RPMI8226 (cell line): ENCODE measurements at regions not wholly inside any gene's neighbourhood (a gene's known extent, or its start where the extent isn't known, plus 50 kb on each side); places are given as distances from the start of the nearest gene placed in this dataset.

ENCODE experiments used
- DNase-seq: peaks from one replicate; pipeline ENCODE4 v3.0.0-alpha.2; 2015

DNA sequence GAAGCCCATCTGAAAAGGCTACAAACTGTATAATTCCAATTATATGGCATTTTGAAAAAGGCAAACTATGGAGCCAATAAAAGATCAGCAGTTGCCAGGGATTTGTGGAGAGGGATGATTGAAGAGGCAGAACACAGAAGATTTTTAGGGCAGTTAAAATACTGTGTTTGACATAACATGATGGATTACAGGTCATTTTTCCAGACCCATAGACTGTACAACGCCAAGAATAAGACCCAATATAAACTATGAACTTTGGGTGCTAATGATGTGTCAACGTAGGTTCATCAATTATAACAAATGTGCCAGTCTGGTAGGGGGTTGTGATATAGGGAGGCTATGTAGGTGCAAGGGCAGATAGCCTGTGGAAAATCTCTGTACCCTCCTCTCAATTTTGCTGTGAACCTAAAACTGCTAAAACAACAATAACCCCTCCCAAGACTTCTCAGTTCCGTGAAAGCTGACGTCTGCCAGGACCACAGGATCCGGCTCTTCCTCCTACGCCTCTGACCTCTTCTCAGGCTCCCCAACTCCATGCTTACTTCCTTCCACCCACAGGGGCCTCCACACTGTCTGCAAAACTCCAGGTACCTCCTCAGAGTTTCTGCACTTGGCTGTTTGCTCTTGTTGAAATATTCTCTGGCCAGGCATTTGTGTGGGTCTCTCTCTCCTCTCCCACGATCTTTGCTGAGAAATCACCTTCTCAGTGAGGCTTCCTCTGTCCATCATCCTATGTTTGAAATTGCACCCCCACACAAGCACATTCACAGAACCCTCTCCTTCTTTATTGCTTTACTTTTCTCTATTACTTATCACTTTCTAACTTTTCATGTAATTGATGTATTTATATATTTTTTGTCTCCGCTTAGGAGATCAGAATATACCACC is 131.4 kb downstream of the BBS10 start:
- no peak for DNase-seq

GRCh38 chr12:76208129-76208528 is 123.6 kb upstream of the NAP1L1 start:
- DNase-seq = no peak

DNA sequence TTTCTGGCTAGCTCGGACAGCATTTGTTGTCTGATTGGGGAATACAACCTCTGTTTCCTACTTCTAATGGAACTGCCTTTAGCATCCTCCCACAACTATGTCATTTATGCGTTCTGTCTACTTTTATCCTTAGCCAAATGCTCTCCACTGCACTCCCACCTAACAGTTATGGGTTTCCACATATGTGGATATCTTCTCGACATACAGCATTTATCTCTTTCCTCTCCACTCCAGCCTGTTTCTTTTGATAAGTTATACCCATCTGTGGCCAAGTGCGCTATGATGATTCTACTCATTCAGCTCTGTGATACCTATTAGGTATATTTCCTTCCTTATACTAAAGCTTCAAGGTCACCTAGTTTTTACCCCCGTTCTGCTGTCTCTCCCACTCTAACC is 122.2 kb upstream of the NAP1L1 start:
- no peak for DNase-seq

- no peak for DNase-seq
Measured at GRCh38 chr12:76206039-76206676, 121.7 kb upstream of the NAP1L1 start.

- no peak for DNase-seq
Measured at GRCh38 chr12:76202621-76203020, 118.1 kb upstream of the NAP1L1 start.

DNA sequence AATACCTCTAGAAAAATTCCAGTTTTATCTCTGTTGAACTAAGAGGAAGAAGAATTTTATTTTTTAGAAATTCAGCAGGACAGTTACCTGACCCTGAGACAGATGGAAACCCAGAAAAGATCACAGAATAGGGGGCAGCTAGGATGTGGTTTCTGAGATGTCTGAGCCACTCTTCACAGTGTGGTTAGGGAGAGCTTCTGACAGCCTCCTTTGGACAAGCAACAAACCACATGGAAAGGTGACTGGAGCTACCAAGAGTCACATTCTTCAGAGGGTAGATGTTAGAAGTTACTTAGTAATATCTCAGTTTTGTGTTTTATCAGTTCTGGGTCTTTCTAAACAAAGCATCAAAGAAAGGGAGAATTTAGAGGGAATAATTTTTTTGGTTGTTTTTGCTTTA is 117.3 kb upstream of the NAP1L1 start:
- no peak for DNase-seq

GRCh38 chr12:76201316-76201715 is 116.8 kb upstream of the NAP1L1 start:
- DNase-seq = no peak

- DNase-seq = peak; percentile 10
Measured at GRCh38 chr12:76199808-76200207, 115.3 kb upstream of the NAP1L1 start.

DNA sequence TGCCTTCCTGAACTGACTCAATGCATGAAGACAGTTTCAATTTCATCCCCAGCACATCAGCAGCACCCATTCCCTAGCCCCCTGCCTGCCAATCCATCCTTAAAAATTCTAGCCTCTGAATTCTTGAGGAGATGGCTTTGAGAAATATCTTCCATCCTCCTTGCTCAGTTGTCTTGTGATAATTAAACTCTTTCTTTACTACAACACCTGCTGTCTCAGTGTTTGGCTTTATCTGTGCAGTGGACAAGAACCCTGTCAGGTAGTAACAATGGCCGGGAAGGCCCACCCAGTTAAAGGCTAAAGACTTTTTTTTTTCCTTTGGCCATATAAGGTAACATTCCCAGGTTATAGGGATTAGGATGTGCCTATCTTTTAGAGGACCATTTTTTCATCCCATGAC is 114.4 kb upstream of the NAP1L1 start:
- no peak for DNase-seq

DNA sequence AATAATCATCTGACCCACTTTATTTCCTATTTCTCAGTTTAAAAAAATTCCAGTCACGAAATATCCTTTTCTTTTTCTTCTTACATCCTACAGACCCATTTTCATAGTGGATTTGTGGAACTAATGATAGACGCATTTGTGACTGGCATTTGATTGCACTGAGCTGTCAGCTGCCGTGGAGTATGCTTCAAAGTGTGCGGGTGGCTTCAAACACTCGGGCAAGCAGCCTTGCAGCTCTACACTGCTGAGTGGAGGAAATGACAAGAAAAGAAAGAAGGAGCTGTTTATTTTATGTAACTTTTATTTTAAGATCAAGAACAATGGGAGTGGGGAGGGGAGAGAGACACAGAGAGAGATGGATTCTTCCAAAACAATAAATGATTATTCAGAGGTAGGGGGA is 112.8 kb upstream of the NAP1L1 start:
- no peak for DNase-seq

- DNase-seq = no peak
Measured at GRCh38 chr12:76195920-76196319, 111.4 kb upstream of the NAP1L1 start.

GRCh38 chr12:76194724-76195123 is 110.2 kb upstream of the NAP1L1 start:
- no peak for DNase-seq

DNA sequence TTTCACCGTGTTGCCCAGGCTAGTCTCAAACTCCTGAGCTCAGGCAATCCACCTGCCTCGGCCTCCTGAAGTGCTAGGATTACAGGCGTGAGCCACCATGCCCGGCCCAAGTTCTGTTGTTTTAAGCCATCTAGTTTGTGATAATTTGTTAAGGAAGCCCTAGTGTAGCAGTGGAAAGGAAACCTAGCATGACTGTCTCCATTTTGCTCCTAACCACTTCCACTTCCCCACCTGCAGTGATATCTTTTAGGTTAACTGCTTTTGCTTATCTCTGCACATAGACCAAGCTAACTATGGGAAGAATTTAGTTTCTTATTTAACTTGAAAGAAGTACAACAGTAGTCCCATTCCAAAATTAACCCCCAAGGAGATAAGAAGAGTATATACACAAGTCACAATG is 109.5 kb upstream of the NAP1L1 start:
- DNase-seq = no peak

DNA sequence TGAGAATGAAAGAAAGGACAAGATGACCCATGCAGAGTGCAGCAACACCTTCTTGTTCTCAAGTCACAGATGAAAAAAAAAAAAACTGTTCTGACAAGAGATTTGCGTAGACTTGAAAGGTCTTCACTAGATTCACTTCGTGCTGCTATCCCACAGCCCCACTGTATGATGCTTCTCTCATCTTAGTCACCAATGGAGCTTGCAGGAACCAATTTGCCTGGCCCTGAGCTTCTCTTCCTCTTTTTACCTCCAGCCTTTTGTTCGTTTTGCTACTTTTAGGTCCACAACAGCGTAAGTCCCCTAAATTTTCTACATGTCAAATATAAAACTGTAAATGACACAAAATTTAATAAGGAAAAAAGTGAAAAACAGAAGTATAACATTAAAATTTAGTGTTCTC is 107.9 kb upstream of the NAP1L1 start:
- no peak for DNase-seq

DNA sequence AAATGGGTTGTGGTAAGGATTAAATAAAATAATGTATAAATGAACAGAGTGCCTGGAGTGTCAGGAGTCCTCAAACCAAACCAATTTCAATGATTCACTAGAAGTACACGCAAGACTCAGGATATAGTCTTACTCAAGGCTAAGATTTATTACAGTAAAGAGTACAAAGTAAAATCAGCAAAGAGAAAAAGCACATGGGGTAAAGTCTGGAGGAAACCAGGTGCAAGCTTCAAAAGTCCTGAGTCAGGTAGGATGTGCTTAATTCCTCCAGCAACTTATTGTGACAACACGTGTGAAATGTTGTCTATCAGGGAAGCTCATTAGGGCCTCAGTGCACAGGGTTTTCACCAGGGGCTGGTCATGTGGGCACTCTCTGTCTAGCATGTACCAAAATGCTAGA is 105.8 kb upstream of the NAP1L1 start:
- peak; percentile 68 for DNase-seq

DNA sequence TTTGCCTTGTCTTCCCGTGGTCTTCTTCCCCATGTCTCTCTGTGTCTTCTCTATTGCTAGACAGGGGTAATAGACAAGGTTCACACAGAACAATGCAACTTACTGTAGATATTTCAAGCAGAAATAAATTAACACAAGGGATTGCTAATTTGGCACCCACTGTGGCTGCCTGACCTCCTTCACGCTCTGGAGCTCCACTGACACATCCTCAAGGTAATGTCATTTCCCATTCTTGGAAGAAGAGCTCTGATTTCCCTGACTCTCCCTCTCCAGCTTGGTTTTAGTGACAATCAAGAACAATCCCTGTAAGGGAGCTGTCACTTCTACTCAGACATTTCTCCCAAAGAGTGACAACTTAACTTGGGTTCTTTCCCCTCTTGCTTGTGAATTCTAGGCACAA is 105.4 kb upstream of the NAP1L1 start:
- no peak for DNase-seq

DNA sequence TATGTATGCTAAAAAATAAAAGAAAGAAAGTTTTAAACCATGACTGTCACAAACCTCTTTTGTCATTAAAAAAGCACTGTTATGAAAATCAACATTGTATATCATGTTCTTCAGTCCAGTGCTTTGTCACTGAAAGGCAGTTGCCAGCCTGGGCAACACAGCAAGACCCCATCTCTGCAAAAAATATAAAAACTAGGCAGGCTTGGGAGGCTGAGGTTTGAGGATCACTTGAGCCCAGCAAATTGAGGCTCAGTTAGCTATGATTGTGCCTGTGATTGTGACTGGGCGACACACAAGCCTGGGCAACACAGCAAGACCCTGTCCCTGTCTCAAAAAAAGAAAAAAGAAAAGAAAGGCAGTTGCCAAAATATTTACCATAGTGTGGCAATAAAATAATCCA is 102.7 kb upstream of the NAP1L1 start:
- no peak for DNase-seq

DNA sequence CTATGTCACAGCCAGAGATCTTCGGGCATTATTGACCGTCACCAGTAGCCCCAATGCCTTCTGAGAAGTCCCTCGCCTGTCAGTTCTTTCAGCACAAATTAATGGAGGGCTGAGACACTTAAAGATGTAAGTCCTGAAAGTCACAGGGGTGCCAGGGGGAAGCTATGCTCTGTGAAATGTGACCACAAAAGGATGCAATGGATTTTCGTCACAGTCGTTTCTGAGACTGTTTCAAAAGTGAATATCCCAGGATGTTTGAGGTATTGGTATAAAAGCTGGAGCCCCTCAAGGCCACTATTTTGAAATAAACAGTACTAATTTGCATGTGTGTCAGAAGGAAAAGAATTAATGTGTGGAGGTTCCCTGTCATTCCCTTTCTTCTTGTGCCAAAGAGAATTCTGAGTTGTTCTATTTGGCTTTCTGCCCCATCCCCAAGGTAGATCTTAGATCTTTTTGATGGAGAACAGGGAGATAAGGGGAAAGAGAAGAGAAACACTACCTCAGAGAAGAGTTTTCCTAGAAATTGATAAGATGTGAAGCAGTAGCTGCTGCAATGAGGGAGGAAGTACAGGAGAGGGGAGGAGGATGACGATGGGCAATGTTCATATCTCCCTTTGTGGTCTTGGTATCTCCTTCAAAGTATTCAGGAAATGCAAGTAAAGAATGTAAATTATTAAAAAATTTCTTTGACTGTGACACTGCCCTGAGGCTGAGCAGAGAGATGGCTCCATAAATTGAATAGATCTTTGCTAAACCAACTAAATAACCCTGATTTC is 101.8 kb upstream of the NAP1L1 start:
- no peak for DNase-seq

- peak; percentile 76 for DNase-seq
Measured at GRCh38 chr12:76183459-76184186, 99.1 kb upstream of the NAP1L1 start.

GRCh38 chr12:76180401-76181277 is 96.2 kb upstream of the NAP1L1 start:
- peak; percentile 21 for DNase-seq

GRCh38 chr12:76178452-76178851 is 94.0 kb upstream of the NAP1L1 start:
- no peak for DNase-seq

GRCh38 chr12:76177821-76178220 is 93.3 kb upstream of the NAP1L1 start:
- no peak for DNase-seq
